Hematopoietic multipotent progenitor cell (in vitro differentiated cells): ENCODE measurements at regions not wholly inside any gene's neighbourhood (a gene's known extent, or its start where the extent isn't known, plus 50 kb on each side); places are given as distances from the start of the nearest gene placed in this dataset.

Experiments
- DNase-seq, 3 donors: peaks; one replicate each; pipeline ENCODE4 v3.0.0-alpha.2; 2011 to 2015; ENCODE audit warnings: low read depth in 2 of 3, low spot score in 2 of 3

DNA sequence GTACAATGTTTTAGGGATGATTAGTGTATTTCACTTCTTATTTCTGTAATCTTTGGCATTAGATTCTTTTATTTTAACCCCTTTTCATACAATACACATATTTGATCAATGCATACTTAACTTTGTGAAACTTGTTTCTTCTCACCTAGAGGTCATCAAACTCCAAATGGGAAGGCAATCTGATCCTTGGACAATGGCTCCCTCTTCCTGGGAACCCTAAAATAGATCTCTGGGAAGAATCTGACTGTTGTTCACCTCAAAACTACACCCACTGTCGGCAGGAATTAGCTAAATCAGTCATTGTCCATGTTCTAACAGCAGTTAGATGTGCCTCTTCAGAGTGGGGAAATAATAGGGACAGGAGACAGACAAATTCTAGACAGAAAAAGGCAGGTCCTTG, 707.4 kb upstream of the CHORDC1 start:
- no peak for DNase-seq

- no peak for DNase-seq
Measured at GRCh38 chr11:90919332-90919731, 696.5 kb upstream of the CHORDC1 start.

DNA sequence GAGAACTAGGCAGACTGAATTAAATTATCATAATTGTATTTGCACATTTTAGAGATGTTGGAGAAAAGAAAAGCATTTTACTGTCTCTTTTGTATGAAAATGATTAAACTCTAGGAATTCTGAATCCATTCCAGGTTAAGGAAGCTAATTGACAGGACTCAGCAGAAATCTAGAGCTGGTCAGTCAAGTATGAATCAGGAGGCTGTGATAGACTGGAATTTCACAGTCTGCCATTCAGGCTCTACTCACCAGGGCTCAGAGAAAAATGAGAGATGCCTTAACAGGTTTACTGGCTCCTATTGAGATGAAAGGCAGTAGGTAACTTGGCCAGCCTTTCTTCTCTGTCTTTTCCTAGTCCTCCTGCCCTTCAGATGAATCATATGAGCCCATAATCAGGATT, 693.9 kb upstream of the CHORDC1 start:
- DNase-seq, result no peak

DNA sequence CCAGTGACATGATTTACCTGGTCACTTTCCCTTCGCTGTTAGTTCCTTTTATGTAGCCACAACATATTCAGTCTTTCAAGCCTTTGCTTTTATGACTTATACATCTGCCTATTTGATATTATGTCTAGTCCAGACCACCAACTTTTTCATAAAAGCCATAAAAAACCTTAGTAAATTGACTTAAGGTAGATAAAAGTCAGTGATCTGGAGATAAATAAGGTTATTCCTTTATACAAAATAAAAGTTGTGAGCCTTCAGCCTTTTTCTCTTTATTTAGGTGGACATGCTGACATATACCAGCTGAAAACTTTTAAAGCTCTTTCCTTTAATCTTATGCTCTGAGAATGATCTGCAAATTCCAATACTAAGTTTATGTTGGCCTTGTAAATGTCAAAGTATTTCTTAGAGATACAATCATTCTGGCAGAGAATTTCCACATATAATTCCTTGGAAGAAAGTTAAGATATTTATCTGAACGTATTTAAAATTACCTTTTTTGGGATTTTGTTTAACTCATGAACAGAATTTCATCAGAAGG, 690.4 kb upstream of the CHORDC1 start:
- DNase-seq, result no peak

- no peak for DNase-seq
Measured at GRCh38 chr11:90912631-90913030, 689.8 kb upstream of the CHORDC1 start.

DNA sequence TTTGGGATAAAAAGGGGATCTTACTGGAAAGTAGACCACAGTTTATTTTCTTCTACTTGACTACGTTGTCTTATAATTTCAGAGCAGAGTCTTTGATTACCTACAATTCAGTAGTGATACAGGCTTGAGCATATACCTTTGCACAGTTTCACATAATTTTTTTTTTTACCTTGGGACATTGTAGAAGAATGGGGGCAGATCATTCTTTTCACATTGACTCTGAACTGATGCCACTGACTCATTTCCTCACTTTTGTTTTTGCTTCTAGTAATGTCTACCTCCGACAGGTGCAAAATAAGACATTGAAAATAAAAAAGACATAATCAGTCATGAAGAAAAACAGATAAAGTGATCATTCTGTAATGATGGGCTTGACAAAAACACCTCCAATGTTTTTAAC, 688.3 kb upstream of the CHORDC1 start:
- no peak for DNase-seq

GRCh38 chr11:90908074-90908473, 685.2 kb upstream of the CHORDC1 start:
- no peak for DNase-seq

- no peak for DNase-seq
Measured at GRCh38 chr11:90895850-90896249, 673.0 kb upstream of the CHORDC1 start.

DNA sequence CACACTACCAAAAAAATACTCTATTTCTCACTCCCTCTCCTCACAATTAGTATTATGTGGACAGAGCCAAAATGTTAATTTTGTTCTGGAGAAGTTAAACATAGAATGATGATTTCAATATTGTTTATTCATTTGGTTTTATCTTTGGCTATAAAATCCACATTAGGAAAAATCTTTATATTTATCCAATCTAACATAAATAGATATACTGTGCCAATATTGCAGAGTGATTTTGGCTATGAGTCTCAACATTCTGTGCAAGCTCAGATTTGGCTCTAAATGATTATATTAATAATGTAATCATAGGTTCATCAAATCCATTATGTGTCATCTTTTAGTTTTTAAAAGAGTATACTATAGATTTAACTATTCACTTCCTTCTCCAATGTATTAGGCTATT, 667.5 kb upstream of the CHORDC1 start:
- DNase-seq, result no peak

DNA sequence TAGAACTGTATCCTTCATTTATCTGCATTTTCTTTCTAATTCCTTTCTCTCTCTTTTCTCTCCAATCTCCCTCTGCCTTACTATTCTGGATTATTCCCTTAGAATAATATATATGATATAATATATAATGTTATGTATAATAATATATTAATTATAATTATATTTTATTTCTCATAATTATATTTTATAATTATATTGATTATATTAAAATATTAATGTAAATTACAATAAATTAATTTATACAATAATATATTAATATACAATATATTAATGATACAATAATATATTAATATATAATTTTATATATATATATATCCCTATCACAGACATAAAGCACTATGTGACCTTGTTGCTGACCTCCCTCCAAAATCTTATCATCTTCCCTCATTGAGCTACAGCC, 661.3 kb upstream of the CHORDC1 start:
- DNase-seq, result no peak

DNA sequence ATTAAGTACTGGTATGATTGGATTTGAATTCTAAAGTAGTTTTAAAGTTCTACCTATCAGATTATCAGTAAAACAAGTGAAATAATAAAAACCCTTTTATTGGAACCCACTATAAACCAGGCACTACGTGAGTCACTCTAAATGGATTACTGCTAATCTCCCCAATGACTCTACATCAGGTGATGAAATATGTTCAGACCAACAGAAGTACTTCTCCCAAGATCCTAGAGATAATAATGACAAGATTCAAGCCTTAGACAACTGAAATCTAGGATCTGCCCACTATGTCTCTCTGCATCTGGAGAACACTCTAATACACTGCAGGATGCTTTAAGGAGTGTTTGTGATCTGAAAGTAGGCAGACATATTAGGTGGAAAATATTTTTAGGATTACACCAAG, 652.1 kb upstream of the CHORDC1 start:
- no peak for DNase-seq

DNA sequence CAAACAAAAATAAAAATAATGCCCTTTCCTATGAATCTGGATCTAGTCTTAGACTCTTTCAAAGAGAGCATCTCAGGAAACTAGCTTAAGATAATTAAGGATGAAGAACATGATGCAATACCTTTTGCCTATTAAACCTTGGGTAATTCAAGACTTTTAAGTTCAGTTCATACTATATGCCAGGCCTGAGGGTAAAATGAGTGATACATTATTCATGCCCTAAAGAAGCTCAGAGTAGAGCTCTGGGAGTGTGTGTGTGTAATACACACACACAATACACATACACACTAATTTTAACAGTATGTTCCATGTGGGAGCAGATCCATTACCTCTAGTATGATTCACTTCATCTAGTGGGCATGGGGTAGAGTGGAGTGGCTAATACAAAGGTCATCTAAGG, 651.4 kb upstream of the CHORDC1 start:
- no peak for DNase-seq

GRCh38 chr11:90867416-90867815, 644.6 kb upstream of the CHORDC1 start:
- no peak for DNase-seq

DNA sequence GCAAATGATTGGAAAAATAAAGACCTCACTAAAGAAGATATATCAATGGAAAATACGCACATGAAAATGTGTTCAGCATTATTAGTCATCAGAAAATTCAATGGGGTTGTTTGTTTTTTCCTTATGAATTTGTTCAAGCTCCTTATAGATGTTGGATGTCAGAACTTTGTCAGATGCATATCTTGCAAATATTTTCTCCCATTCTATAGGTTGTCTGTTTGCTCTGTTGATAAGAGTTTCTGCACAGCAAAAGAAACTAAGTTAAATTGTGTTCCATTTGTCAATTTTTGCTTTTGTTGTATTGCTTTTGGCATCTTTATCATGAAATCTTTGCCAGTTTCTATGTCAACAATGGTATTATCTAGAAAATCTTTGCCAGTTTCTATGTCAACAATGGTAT, 633.9 kb upstream of the CHORDC1 start:
- no peak for DNase-seq

DNA sequence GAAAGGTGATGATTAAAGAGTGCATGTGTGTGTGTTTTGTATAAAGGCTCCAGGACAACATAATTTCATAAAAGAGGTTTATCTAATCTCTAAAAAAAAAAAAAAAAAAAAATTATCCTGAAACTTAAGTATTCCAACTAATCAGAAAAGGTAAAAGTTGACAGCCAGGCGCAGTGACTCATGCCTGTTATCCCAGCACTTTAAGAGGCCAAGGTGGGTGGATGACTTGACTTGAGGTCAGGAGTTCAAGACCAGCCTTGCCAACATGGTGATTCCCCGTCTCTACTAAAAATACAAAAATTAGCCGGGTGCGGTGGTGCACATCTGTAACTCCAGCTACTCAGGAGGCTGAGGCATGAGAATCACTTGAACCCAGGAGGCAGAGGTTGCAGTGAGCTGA, 632.7 kb upstream of the CHORDC1 start:
- no peak for DNase-seq

DNA sequence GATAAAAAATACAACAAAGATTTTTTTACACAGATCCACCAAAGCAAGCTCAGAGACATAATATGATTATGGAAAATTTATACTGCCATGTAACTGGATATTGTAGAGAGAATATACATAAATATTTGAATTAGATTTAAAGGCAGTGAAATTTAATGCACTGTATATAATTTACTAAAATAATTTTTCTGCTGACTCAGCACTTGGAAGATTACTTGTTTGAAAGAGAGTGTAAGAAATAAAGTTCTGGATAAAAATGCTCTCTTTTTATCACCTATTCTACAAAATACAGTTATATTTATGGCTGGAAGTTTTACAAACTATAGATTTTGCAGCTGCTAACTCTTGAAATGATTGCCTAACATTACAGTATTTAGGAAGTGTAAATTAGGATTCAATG, 628.3 kb upstream of the CHORDC1 start:
- DNase-seq, result no peak

- DNase-seq, result no peak
Measured at GRCh38 chr11:90849312-90849711, 626.5 kb upstream of the CHORDC1 start.

DNA sequence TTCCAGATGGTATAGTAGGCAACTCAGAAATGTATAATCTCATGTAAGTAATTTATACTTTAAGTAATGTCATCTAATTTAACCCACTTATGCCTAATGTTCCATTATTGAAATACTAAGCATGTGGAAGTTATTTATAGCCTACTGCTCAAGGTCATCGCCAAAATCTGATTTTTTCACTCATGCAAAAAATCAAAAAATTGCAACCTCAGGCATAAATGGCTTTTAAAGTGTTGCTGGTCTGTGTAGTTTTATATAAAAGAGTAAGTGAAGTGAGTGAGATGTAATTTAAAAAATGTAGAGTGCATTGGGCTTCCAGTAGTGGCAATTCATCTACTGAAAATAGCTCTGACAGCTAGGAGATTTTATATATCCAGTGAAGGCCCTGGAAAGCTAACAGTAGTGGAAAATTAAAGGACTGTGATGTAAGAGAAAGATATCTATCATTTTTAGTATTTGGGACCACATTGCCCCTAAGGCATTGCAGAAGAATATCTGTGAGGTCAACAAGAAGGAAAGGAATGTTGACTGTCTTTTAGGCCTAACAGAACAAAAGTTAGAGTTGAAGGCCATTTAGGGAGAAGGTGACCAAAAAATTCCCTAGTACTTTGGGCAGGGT, 624.5 kb upstream of the CHORDC1 start:
- DNase-seq, result no peak

- DNase-seq, result no peak
Measured at GRCh38 chr11:90846628-90847027, 623.8 kb upstream of the CHORDC1 start.

DNA sequence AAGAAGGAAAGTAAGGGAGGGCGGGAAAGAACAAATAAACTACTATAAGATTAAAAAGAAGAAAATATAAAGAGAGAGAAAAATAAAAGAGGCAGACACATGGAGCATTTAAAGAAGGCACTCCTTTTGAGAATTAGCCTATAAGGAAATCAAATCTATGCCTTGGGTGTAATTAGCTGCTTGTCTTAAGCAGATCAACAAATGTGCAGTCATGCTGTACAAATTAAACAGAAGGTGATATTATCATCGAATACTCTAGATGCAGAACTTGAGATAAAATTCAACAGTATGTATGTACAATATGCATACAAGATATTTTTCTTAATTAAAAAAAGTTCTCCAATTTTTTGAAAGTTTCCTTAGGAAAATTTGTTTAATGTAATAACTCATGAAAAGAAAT, 623.0 kb upstream of the CHORDC1 start:
- DNase-seq, result no peak

DNA sequence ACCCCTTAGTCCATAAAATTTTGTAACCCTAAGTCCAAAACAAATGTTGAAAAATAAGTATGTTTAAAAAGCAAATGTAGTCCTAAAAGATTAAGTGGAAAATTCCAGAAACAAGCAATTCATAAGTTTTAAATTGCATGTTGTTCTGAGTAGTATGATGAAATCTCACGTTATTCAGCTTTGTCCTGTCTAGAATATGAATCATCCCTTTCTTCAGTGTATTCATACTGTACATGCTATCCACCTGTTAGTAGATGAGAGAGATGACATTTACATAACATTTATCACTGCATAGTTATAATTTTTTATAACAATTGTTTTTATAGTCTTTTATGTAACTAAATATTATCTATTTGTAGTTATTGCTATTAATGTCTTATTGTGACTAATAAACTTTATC, 622.3 kb upstream of the CHORDC1 start:
- DNase-seq, result no peak

DNA sequence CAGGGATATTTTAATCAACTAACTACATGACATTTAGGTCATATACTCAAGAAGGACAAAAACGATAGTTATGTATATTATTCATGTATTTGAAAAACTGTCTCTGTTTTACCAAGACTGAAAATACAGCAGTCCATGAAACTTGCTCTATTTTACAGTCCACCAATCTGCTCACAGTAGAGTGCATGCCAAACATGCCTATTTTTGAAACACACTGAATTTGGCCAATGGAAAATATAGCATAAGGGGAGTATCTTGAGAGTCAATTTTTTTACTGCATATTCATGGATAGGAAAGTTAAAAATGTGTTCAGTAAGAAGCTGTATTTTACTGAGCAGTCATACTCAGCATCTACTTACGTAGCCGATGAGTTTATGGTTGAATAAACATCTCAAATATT, 621.2 kb upstream of the CHORDC1 start:
- DNase-seq, result no peak

GRCh38 chr11:90842681-90843080, 619.8 kb upstream of the CHORDC1 start:
- no peak for DNase-seq
